ENCODE measurements at regions not wholly inside any gene's neighbourhood (a gene's known extent, or its start where the extent isn't known, plus 50 kb on each side); places are given as distances from the start of the nearest gene placed in this dataset.

DNA sequence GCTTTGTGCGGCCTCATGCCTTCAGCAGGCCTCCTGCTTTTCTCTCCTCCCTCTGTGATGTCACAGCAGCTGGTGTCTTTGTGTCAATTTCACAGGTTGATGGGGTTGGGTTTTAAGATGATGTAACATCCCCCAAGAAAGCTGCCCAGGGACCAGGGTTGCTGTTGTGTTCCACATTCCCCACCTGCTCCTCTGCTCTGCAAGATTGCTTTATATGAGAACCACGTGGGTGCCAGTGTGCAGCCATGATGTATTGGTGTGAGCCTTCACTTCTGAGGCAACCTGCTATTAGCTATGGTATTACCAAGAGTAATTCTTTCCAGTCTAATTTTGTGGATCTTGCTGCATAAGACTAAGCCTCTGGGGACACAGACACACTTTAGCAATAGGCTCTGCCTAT, 213.0 kb upstream of the ADAMTS16 start:
- TF ChIP-seq, protein P1, sequence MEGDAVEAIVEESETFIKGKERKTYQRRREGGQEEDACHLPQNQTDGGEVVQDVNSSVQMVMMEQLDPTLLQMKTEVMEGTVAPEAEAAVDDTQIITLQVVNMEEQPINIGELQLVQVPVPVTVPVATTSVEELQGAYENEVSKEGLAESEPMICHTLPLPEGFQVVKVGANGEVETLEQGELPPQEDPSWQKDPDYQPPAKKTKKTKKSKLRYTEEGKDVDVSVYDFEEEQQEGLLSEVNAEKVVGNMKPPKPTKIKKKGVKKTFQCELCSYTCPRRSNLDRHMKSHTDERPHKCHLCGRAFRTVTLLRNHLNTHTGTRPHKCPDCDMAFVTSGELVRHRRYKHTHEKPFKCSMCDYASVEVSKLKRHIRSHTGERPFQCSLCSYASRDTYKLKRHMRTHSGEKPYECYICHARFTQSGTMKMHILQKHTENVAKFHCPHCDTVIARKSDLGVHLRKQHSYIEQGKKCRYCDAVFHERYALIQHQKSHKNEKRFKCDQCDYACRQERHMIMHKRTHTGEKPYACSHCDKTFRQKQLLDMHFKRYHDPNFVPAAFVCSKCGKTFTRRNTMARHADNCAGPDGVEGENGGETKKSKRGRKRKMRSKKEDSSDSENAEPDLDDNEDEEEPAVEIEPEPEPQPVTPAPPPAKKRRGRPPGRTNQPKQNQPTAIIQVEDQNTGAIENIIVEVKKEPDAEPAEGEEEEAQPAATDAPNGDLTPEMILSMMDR (IDR thresholded peaks at IDR 0.05) = no peak

DNA sequence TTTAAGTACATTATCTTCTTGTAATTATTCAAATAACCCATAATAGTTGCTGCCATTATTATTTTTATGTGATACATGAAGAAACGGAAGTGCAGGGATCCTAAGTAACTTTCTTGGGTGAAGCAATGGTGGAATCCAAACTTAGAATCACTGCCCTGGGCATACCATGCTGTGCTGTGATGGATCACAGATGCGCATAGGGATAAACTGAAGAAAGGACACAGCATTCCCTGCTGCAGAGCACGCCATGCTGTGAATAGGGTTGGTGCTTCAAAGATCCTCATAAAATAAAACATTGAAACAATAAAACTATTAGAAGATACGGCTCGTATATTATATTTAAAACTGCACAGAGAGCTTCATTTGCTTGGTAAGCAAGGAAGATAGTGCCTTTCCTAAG, 211.7 kb upstream of the ADAMTS16 start:
- TF ChIP-seq, protein P1 (IDR thresholded peaks at IDR 0.05) = no peak

- TF ChIP-seq, protein P1 (IDR thresholded peaks at IDR 0.05) = no peak
Observed at GRCh38 chr5:4929092-4929655, 211.0 kb upstream of the ADAMTS16 start.

- TF ChIP-seq, protein P1 (IDR thresholded peaks at IDR 0.05) = no peak
Observed at GRCh38 chr5:4939042-4939781, 200.9 kb upstream of the ADAMTS16 start.

GRCh38 chr5:4941161-4941560, 199.0 kb upstream of the ADAMTS16 start:
- TF ChIP-seq, protein P1 (IDR thresholded peaks at IDR 0.05) = no peak

DNA sequence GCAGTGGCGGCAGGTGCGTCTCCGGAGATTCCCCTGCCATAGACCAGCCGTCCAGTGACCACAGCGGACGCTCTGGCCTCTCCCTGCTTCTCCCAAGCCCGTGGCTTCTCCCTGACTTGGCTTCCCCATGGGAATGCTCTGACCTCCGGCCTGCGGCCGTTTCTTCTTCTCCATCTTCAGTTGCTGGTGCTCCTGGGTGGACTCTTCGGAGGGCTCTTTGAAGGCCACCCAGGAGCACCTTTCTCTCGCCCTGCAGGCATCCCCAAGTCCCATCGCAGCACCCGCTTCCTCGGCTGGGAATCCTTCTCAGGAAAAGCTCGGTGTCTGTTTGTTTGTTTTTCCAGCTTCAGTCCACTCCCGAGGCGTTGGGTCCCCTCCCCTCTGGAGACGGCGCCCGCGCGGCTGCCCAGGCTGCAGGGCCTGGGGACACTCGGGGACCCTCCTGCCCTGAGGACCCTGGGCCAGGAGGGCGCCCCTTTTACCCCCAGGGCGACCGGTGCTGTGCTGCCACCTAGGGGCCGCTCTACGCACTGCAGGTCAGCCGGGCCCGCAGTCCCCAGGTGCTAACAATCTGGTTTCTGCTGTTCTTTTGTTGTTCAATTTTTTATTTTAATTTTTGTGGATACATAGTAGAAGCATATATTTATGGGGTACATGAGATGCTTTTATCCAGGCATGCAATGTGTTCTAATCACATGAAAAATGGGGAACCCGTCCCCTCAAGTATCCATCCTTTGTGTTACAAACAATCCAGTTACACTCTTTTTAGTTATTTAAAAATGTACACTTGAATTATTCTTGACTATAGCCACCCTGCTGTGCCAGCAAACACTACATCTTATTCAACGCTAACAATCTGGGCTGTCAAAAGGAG, 197.9 kb upstream of the ADAMTS16 start:
- TF ChIP-seq, protein P1 (IDR thresholded peaks at IDR 0.05) = peak; percentile 100

DNA sequence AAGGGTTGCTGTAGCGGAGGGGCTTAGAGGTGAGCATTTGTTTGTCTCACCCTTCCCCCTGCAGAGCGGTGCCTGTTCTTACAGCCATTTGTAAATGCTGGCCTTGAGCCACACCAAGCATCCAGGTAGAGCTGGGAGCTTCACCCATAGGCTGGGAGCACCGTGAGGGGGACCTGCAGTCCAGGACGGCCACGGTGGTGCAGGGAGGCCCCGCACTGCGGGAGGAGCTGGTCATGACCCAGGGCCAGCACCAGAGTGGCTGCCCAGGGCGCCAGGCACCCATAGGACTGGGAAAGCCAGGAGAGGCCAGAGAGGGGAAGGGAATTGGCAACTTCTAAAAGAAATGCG, 197.3 kb upstream of the ADAMTS16 start:
- TF ChIP-seq, protein P1 (IDR thresholded peaks at IDR 0.05) = no peak

Measured in LNCAP (cell line).